Upper lobe of left lung (tissue), 4 donors: ENCODE measurements at regions not wholly inside any gene's neighbourhood (a gene's known extent, or its start where the extent isn't known, plus 50 kb on each side); places are given as distances from the start of the nearest gene placed in this dataset.

Experiments
- EP300 ChIP-seq, 4 donors: sonication (generic); formaldehyde crosslinking; IDR thresholded peaks; one replicate each; pipeline ENCODE4 v1.5.1; 2017; ENCODE audit warnings: antibody characterized with exemption in 4 of 4, control low read depth in 2 of 4
- POLR2A ChIP-seq, 4 donors: fragments of 450-650 bp; IDR thresholded peaks; one replicate each; pipeline ENCODE4 v1.5.1; 2016 to 2017; ENCODE audit warnings: antibody characterized with exemption in 4 of 4, mild to moderate bottlenecking in 2 of 4
- TF ChIP-seq, protein P1 (sequence below), 6 experiments: fragments of 450-650 bp in 4 of 6; fragments of 200-600 bp in 2 of 6; sonication (generic) in 2 of 6; IDR thresholded peaks; one replicate each; pipeline ENCODE4 v1.5.1; 2016 to 2019; ENCODE audit warnings: antibody characterized with exemption in 6 of 6

DNA sequence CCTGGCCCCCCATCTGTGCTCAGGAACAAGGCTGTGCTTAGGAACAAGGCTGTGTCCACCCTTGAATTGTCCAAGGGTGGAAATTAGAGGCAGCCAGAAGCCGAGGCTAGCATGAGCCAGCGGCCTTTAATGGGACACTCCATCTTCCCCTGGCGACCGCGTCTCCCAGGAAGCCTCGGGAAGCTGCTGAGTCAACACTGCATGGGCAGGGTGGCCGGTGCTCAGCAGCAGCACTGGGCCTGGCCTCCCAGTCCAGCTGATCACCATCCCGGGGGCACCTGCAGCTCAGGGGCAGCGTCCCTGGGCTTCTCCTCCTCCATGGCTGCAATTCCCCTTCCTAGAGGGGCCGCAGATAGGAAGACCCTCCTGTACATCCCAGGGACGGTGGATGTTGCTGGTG, 180.8 kb downstream of the ENGASE start:
- TF ChIP-seq, protein P1, sequence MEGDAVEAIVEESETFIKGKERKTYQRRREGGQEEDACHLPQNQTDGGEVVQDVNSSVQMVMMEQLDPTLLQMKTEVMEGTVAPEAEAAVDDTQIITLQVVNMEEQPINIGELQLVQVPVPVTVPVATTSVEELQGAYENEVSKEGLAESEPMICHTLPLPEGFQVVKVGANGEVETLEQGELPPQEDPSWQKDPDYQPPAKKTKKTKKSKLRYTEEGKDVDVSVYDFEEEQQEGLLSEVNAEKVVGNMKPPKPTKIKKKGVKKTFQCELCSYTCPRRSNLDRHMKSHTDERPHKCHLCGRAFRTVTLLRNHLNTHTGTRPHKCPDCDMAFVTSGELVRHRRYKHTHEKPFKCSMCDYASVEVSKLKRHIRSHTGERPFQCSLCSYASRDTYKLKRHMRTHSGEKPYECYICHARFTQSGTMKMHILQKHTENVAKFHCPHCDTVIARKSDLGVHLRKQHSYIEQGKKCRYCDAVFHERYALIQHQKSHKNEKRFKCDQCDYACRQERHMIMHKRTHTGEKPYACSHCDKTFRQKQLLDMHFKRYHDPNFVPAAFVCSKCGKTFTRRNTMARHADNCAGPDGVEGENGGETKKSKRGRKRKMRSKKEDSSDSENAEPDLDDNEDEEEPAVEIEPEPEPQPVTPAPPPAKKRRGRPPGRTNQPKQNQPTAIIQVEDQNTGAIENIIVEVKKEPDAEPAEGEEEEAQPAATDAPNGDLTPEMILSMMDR (IDR thresholded peaks at IDR 0.05), result no peak
- TF ChIP-seq EP300 (IDR thresholded peaks at IDR 0.05), result no peak
- TF ChIP-seq POLR2A (IDR thresholded peaks at IDR 0.05), result no peak
